ENCODE measurements at regions not wholly inside any gene's neighbourhood (a gene's known extent, or its start where the extent isn't known, plus 50 kb on each side); places are given as distances from the start of the nearest gene placed in this dataset.

GRCh38 chr2:14232217-14232616, 400.3 kb upstream of the LRATD1 start:
- no peak for DNase-seq

GRCh38 chr2:14234911-14235310, 397.6 kb upstream of the LRATD1 start:
- DNase-seq = no peak

GRCh38 chr2:14235667-14236066, 396.9 kb upstream of the LRATD1 start:
- DNase-seq = no peak

- no peak for DNase-seq
Observed at GRCh38 chr2:14237902-14238301, 394.6 kb upstream of the LRATD1 start.

GRCh38 chr2:14239605-14240004, 392.9 kb upstream of the LRATD1 start:
- no peak for DNase-seq

- no peak for DNase-seq
Observed at GRCh38 chr2:14240868-14241267, 391.6 kb upstream of the LRATD1 start.

- DNase-seq = no peak
Observed at GRCh38 chr2:14245901-14246300, 386.6 kb upstream of the LRATD1 start.

GRCh38 chr2:14255135-14255820, 377.2 kb upstream of the LRATD1 start:
- no peak for DNase-seq

GRCh38 chr2:14256890-14257289, 375.6 kb upstream of the LRATD1 start:
- DNase-seq = no peak

- DNase-seq = no peak
Observed at GRCh38 chr2:14257801-14258507, 374.6 kb upstream of the LRATD1 start.

- DNase-seq = no peak
Observed at GRCh38 chr2:14261771-14262170, 370.7 kb upstream of the LRATD1 start.

- no peak for DNase-seq
Observed at GRCh38 chr2:14263053-14263452, 369.5 kb upstream of the LRATD1 start.

GRCh38 chr2:14270036-14270582, 362.4 kb upstream of the LRATD1 start:
- DNase-seq = no peak

GRCh38 chr2:14272396-14273075, 360.0 kb upstream of the LRATD1 start:
- no peak for DNase-seq

- no peak for DNase-seq
Observed at GRCh38 chr2:14273650-14274049, 358.9 kb upstream of the LRATD1 start.

GRCh38 chr2:14284244-14284643, 348.3 kb upstream of the LRATD1 start:
- DNase-seq = no peak

- no peak for DNase-seq
Observed at GRCh38 chr2:14285812-14286211, 346.7 kb upstream of the LRATD1 start.

- no peak for DNase-seq
Observed at GRCh38 chr2:14288016-14288415, 344.5 kb upstream of the LRATD1 start.

- no peak for DNase-seq
Observed at GRCh38 chr2:14292964-14293363, 339.6 kb upstream of the LRATD1 start.

- no peak for DNase-seq
Observed at GRCh38 chr2:14297340-14297739, 335.2 kb upstream of the LRATD1 start.

- DNase-seq = no peak
Observed at GRCh38 chr2:14297906-14298305, 334.6 kb upstream of the LRATD1 start.

- DNase-seq = no peak
Observed at GRCh38 chr2:14301331-14301730, 331.2 kb upstream of the LRATD1 start.

GRCh38 chr2:14303366-14304115, 329.0 kb upstream of the LRATD1 start:
- DNase-seq = no peak

All from suppressor macrophage treated with lipopolysaccharide for 1 hour (primary cell).